ENCODE measurements at regions not wholly inside any gene's neighbourhood (a gene's known extent, or its start where the extent isn't known, plus 50 kb on each side); places are given as distances from the start of the nearest gene placed in this dataset.
"Not testable (repeated sequence)": the region's sequence is repeated elsewhere in the genome, so short reads cannot be mapped to it uniquely, and the experiment has no call there.

GRCh38 chr7:115822380-115822779 lies 208.2 kb downstream of the TFEC start:
- Mint-ChIP-seq H3K9me3 (no peaks in the 10 kb centered on the region), H3K4me1 (no peaks in the 10 kb centered on the region), H3K36me3 (no peaks in the 10 kb centered on the region), H3K4me3 (no peak overlapping the region), H3K27me3 (no peaks in the 10 kb centered on the region), H3K27ac (no peak overlapping the region)
- no peak for DNase-seq

- Mint-ChIP-seq H3K4me1 (no peaks in the 10 kb centered on the region), H3K9me3 (no peaks in the 10 kb centered on the region), H3K4me3 (no peak overlapping the region), H3K36me3 (no peaks in the 10 kb centered on the region), H3K27me3 (no peaks in the 10 kb centered on the region), H3K27ac (no peak overlapping the region)
- DNase-seq = no peak
Measured at GRCh38 chr7:115816318-115816974, 214.1 kb downstream of the TFEC start.

- Mint-ChIP-seq H3K27me3 (no peaks in the 10 kb centered on the region), H3K9me3 (no peaks in the 10 kb centered on the region), H3K4me1 (no peaks in the 10 kb centered on the region), H3K36me3 (no peaks in the 10 kb centered on the region), H3K4me3 (no peak overlapping the region), H3K27ac (no peak overlapping the region)
- no peak for DNase-seq
Measured at GRCh38 chr7:115812794-115813193, 217.8 kb downstream of the TFEC start.

DNA sequence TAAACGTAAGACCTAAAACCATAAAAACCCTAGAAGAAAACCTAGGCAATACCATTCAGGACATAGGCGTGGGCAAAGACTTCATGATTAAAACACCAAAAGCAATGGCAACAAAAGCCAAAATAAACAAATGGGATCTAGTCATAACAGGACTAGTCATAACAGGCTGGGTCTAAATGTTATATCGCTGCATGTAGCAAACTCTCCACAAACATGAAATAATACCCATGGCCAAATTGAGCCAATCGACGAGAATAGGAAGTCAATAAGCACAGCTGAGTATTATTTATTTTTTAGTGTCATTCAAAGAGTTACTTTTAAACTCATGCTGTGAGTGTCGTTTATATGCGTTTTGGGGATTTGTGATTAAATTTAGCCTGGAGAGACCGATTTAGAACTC lies 225.1 kb downstream of the TFEC start:
- no peak for DNase-seq
- Mint-ChIP-seq H3K9me3 (no peaks in the 10 kb centered on the region), H3K36me3 (no peaks in the 10 kb centered on the region), H3K4me3 (no peak overlapping the region), H3K27ac (no peak overlapping the region), H3K27me3 (no peaks in the 10 kb centered on the region), H3K4me1 (no peaks in the 10 kb centered on the region)

GRCh38 chr7:115802415-115802814 lies 228.1 kb downstream of the TFEC start:
- Mint-ChIP-seq H3K27me3 (peaks cover 5% of the 10 kb centered on the region), H3K36me3 (no peaks in the 10 kb centered on the region), H3K4me1 (no peaks in the 10 kb centered on the region), H3K4me3 (no peak overlapping the region), H3K27ac (no peak overlapping the region), H3K9me3 (no peaks in the 10 kb centered on the region)
- DNase-seq = no peak

GRCh38 chr7:115799430-115799829 lies 231.1 kb downstream of the TFEC start:
- H3K9me3 Mint-ChIP-seq = no peaks in the 10 kb centered on the region

DNA sequence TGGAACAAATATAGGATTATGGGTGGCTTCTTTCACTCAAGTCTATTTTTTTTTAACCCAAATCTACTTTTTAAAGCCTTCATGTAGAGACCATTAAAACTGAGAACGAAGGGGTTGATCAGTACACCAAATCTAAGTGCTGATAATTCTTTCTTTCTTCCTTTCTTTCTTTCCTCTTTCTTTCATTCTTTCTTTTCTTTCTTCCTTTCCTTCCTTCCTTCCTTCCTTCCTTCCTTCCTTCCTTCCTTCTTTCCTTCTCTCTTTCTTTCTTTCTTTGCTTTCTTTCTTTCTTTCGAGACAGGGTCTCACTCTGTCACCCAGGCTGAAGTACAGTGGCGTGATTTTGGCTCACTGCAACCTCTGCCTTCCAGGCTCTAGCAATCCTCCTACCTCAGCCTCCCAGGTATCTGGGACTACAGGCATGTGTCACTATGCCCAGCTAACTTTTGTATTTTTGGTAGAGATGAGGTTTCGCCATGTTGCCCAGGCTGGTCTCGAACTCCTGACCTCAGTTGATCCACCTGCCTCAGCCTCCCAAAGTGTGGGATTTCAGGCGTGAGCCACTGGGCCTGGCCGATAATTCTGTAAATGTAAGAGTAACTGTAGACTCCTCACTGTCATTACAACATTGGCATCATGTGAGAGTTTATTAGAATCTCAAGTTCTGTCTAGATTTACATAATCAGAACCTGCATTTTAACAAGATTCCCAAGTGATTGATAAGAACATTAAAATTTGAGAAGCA lies 236.4 kb downstream of the TFEC start:
- no peak overlapping the region for H3K4me3 Mint-ChIP-seq
- H3K27ac Mint-ChIP-seq = no peak overlapping the region
- DNase-seq = no peak
- no peaks in the 10 kb centered on the region for H3K9me3 Mint-ChIP-seq
- H3K36me3 Mint-ChIP-seq = no peaks in the 10 kb centered on the region
- peaks cover 5% of the 10 kb centered on the region for H3K27me3 Mint-ChIP-seq
- no peaks in the 10 kb centered on the region for H3K4me1 Mint-ChIP-seq

More at GRCh38 chr7:115799430-115799829, 231.1 kb downstream of the TFEC start:
- no peaks in the 10 kb centered on the region for H3K36me3 Mint-ChIP-seq
- no peak for DNase-seq
- no peak overlapping the region for H3K4me3 Mint-ChIP-seq
- H3K27ac Mint-ChIP-seq = no peak overlapping the region
- H3K4me1 Mint-ChIP-seq = no peaks in the 10 kb centered on the region
- H3K27me3 Mint-ChIP-seq = peaks cover 5% of the 10 kb centered on the region

DNA sequence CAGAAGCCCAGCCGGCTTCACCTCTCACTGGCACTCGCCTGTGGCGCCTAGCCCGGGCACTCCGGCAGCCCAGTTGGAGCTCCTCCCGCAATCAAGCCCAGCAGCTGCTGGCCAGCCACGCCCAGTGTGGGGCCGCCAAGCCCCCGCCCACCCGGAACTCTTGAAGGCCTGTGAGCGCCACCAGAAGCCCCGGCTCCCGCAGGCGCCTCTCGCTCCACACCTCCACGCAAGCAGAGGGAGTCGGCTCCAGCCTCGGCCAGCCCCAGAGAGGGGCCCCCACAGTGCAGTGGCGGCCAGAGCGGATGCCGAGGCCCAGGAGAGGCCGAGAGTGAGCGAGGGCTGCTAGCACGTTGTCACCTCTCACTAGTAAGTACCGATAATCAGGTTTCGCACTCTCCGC lies 240.7 kb downstream of the TFEC start:
- no peak for DNase-seq
- Mint-ChIP-seq H3K4me1 (no peaks in the 10 kb centered on the region), H3K27me3 (no peaks in the 10 kb centered on the region), H3K27ac (no peak overlapping the region), H3K36me3 (no peaks in the 10 kb centered on the region), H3K9me3 (no peaks in the 10 kb centered on the region), H3K4me3 (no peak overlapping the region)

DNA sequence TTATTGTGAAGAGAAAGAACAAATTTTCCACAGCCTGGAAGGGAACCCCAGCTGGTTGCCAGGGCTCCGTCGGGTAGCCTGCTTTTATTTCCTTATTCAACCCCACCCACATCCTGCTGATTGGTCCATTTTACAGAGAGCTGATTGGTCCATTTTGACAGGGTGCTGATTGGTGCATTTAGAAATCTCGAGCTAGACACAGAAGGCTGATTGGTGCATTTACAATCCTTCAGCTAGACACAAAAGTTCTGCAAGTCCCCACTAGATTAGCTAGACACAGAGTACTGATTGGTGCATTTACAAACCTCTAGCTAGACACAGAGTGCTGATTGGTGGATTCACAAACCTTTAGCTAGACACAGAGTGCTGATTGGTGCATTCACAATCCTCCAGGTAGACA lies 241.1 kb downstream of the TFEC start:
- not testable (repeated sequence) for H3K9me3 Mint-ChIP-seq, H3K4me3 Mint-ChIP-seq, H3K27me3 Mint-ChIP-seq, DNase-seq, H3K36me3 Mint-ChIP-seq, H3K4me1 Mint-ChIP-seq, H3K27ac Mint-ChIP-seq

GRCh38 chr7:115782696-115783490 lies 247.7 kb downstream of the TFEC start:
- H3K4me1 Mint-ChIP-seq = no peaks in the 10 kb centered on the region
- H3K4me3 Mint-ChIP-seq = no peak overlapping the region
- H3K27me3 Mint-ChIP-seq = no peaks in the 10 kb centered on the region
- no peaks in the 10 kb centered on the region for H3K9me3 Mint-ChIP-seq
- H3K36me3 Mint-ChIP-seq = no peaks in the 10 kb centered on the region
- no peak overlapping the region for H3K27ac Mint-ChIP-seq
- DNase-seq = no peak

DNA sequence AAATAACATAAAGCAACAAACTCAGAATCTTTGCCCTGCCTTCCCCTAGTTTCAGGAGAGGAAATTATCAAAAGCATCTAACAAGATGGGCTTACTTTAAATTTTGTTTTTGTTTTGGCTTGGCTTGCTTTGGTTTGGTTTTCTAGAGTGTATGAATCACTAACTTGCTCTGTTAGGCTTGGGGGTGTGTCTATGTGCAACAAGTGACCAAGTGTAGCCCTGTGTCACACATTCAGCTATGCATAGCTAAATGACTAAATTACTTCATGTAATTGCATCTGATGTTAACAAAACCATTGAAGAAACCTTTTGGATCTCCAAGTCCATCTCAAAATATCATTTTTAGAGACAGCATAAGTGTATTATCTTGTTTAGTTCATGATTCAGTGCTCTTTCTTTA lies 251.0 kb downstream of the TFEC start:
- DNase-seq = no peak
- Mint-ChIP-seq H3K36me3 (no peaks in the 10 kb centered on the region), H3K27ac (no peak overlapping the region), H3K4me3 (no peak overlapping the region), H3K27me3 (no peaks in the 10 kb centered on the region), H3K4me1 (no peaks in the 10 kb centered on the region), H3K9me3 (no peaks in the 10 kb centered on the region)

DNA sequence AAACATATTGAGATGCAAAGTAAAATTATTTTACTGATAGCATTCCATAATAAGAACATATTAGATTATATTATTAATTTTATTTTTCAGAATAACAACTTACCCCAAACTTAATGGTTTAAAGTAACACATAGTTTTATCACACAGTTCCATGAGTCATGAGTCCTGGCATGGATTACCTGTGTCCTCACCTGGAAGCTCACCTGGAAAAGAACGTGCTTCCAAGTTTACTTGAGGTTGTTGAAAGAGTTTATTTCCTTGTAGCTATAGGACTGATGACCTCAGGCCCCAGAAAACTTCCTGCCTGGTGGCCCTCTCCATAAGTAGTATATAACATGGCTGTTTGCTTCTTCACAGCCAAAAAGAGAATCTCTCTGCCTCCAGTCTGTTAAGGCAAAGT lies 254.6 kb downstream of the TFEC start:
- Mint-ChIP-seq H3K4me3 (no peak overlapping the region), H3K27ac (no peak overlapping the region), H3K4me1 (no peaks in the 10 kb centered on the region)

GRCh38 chr7:115763347-115763746 lies 267.2 kb downstream of the TFEC start:
- Mint-ChIP-seq H3K4me3 (no peak overlapping the region), H3K27me3 (no peaks in the 10 kb centered on the region), H3K27ac (no peak overlapping the region), H3K4me1 (no peaks in the 10 kb centered on the region), H3K9me3 (no peaks in the 10 kb centered on the region), H3K36me3 (no peaks in the 10 kb centered on the region)
- no peak for DNase-seq

More for the DNA sequence above, 254.6 kb downstream of the TFEC start:
- no peak for DNase-seq
- H3K36me3 Mint-ChIP-seq = no peaks in the 10 kb centered on the region
- no peaks in the 10 kb centered on the region for H3K27me3 Mint-ChIP-seq
- no peaks in the 10 kb centered on the region for H3K9me3 Mint-ChIP-seq

GRCh38 chr7:115758025-115758424 lies 272.5 kb downstream of the TFEC start:
- Mint-ChIP-seq H3K27me3 (no peaks in the 10 kb centered on the region), H3K4me3 (no peak overlapping the region), H3K27ac (no peak overlapping the region), H3K36me3 (no peaks in the 10 kb centered on the region), H3K4me1 (no peaks in the 10 kb centered on the region), H3K9me3 (peaks cover 2% of the 10 kb centered on the region)
- no peak for DNase-seq

DNA sequence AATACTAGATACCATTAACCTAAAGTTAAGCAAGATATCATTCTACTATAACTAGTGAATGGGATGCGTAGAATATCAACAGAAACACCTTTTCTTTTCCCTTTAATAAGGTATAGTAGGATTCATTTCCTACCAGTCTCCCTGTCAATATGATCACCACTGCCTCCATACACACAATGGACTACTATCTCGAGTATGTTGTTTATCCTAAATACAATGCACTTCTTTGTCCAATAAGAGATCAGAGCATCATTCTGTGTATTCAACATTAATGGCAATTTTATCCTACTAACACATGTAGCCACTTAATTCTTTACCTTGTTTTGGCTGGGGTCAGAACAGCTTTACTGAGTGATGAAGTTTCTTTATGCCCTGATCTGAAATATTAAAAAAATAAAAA lies 276.3 kb downstream of the TFEC start:
- H3K4me3 Mint-ChIP-seq = no peak overlapping the region
- H3K36me3 Mint-ChIP-seq = no peaks in the 10 kb centered on the region
- DNase-seq = no peak
- H3K27me3 Mint-ChIP-seq = no peaks in the 10 kb centered on the region
- no peaks in the 10 kb centered on the region for H3K4me1 Mint-ChIP-seq
- H3K9me3 Mint-ChIP-seq = peaks cover 2% of the 10 kb centered on the region
- H3K27ac Mint-ChIP-seq = no peak overlapping the region

Data from activated naive CD8-positive, alpha-beta T cell treated with anti-CD3 and anti-CD28 coated beads for 36 hours (primary cell).